ENCODE measurements at regions not wholly inside any gene's neighbourhood (a gene's known extent, or its start where the extent isn't known, plus 50 kb on each side); places are given as distances from the start of the nearest gene placed in this dataset.

DNA sequence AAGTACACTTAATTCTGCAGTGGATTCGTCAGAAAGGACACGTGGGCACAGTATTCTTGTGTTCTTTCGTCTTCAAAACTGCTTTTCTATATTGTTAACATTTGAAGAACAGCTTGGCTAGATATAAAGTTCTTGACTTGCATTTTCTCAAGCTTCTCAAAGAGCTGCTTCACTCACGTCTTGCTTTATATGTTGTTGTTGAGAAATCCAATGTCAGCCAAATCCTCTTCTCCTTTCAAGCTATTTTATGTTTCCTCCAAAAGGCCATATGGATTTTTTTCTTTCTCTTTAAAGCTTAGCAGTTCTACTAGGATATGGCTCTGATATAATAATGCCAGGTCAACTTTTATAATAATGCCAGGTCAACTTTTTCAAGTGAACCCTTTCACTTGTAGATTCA, 65.5 kb upstream of the CYP1B1 start:
- ATAC-seq, result no peak
- TF ChIP-seq ZNF565 (CRISPR knock-in tag; conservative IDR thresholded peaks at IDR 0.05; ENCODE audit: low read depth) (no peak), ISL1 (CRISPR knock-in tag; IDR thresholded peaks at IDR 0.05) (no peak), ESRRG (CRISPR knock-in tag; IDR thresholded peaks at IDR 0.05) (no peak), OSR1 (CRISPR knock-in tag; IDR thresholded peaks at IDR 0.05) (no peak), TCF4 (CRISPR knock-in tag; IDR thresholded peaks at IDR 0.05; ENCODE audit: borderline replicate concordance) (no peak), CSDC2 (CRISPR knock-in tag; IDR thresholded peaks at IDR 0.05) (no peak), ZC3H10 (CRISPR knock-in tag; IDR thresholded peaks at IDR 0.05) (no peak), CREB5 (CRISPR knock-in tag; IDR thresholded peaks at IDR 0.05; ENCODE audit: low read depth) (no peak), GLIS3 (CRISPR knock-in tag; IDR thresholded peaks at IDR 0.05) (no peak), PPARA (CRISPR knock-in tag; IDR thresholded peaks at IDR 0.05; ENCODE audit: borderline replicate concordance) (no peak), ARNTL (CRISPR knock-in tag; IDR thresholded peaks at IDR 0.05; ENCODE audit: borderline replicate concordance, low read depth) (no peak), SNAI2 (CRISPR knock-in tag; IDR thresholded peaks at IDR 0.05) (no peak), PATZ1 (CRISPR knock-in tag; IDR thresholded peaks at IDR 0.05; ENCODE audit: borderline replicate concordance) (no peak)
- TF ChIP-seq, protein P1, sequence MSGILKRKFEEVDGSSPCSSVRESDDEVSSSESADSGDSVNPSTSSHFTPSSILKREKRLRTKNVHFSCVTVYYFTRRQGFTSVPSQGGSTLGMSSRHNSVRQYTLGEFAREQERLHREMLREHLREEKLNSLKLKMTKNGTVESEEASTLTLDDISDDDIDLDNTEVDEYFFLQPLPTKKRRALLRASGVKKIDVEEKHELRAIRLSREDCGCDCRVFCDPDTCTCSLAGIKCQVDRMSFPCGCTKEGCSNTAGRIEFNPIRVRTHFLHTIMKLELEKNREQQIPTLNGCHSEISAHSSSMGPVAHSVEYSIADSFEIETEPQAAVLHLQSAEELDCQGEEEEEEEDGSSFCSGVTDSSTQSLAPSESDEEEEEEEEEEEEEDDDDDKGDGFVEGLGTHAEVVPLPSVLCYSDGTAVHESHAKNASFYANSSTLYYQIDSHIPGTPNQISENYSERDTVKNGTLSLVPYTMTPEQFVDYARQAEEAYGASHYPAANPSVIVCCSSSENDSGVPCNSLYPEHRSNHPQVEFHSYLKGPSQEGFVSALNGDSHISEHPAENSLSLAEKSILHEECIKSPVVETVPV (CRISPR knock-in tag; IDR thresholded peaks at IDR 0.05), result no peak
- TF ChIP-seq, protein P2, sequence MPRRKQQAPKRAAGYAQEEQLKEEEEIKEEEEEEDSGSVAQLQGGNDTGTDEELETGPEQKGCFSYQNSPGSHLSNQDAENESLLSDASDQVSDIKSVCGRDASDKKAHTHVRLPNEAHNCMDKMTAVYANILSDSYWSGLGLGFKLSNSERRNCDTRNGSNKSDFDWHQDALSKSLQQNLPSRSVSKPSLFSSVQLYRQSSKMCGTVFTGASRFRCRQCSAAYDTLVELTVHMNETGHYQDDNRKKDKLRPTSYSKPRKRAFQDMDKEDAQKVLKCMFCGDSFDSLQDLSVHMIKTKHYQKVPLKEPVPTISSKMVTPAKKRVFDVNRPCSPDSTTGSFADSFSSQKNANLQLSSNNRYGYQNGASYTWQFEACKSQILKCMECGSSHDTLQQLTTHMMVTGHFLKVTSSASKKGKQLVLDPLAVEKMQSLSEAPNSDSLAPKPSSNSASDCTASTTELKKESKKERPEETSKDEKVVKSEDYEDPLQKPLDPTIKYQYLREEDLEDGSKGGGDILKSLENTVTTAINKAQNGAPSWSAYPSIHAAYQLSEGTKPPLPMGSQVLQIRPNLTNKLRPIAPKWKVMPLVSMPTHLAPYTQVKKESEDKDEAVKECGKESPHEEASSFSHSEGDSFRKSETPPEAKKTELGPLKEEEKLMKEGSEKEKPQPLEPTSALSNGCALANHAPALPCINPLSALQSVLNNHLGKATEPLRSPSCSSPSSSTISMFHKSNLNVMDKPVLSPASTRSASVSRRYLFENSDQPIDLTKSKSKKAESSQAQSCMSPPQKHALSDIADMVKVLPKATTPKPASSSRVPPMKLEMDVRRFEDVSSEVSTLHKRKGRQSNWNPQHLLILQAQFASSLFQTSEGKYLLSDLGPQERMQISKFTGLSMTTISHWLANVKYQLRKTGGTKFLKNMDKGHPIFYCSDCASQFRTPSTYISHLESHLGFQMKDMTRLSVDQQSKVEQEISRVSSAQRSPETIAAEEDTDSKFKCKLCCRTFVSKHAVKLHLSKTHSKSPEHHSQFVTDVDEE (CRISPR knock-in tag; IDR thresholded peaks at IDR 0.05), result no peak

DNA sequence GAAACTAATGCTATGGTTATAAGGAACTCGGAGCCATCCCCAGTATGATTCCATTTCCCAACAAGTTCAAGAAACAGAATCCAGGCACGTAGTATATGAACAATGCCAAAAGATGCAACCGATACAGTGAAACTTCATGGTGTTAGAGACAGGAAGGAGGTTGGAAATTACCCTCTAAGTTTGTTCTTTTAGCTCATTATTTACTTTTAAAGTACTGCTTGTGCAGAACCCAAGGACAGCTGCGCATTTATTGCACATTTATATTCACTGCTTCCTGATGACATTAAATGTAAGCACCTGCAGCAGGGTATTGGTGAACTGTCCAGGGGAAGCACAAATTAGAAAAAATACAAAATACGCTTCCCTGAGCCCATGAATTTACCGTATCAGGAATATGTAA, 63.0 kb upstream of the CYP1B1 start:
- TF ChIP-seq SNAI2 (CRISPR knock-in tag; IDR thresholded peaks at IDR 0.05) (no peak), RARB (CRISPR knock-in tag; IDR thresholded peaks at IDR 0.05) (no peak), ZNF8 (CRISPR knock-in tag; IDR thresholded peaks at IDR 0.05) (no peak), BACH2 (CRISPR knock-in tag; IDR thresholded peaks at IDR 0.05; ENCODE audit: borderline replicate concordance) (no peak), ARNTL (CRISPR knock-in tag; IDR thresholded peaks at IDR 0.05; ENCODE audit: borderline replicate concordance, low read depth) (no peak), ZNF565 (CRISPR knock-in tag; conservative IDR thresholded peaks at IDR 0.05; ENCODE audit: low read depth) (no peak), ZFP3 (CRISPR knock-in tag; IDR thresholded peaks at IDR 0.05) (no peak), PPARA (CRISPR knock-in tag; IDR thresholded peaks at IDR 0.05; ENCODE audit: borderline replicate concordance) (no peak)
- TF ChIP-seq, protein P2 (CRISPR knock-in tag; IDR thresholded peaks at IDR 0.05), result no peak
- TF ChIP-seq, protein P1 (CRISPR knock-in tag; IDR thresholded peaks at IDR 0.05), result no peak
- ATAC-seq, result no peak

Measured in SK-N-SH treated with all-trans-retinoic acid at 6 μM for 48 hours (cell line).